ENCODE measurements at regions not wholly inside any gene's neighbourhood (a gene's known extent, or its start where the extent isn't known, plus 50 kb on each side); places are given as distances from the start of the nearest gene placed in this dataset.

GRCh38 chr13:81683521-81683920 is 1342.6 kb upstream of the SPRY2 start:
- no peak for TF ChIP-seq CTCF (IDR thresholded peaks at IDR 0.05; ENCODE audit: low read depth, low read length)
- TF ChIP-seq POLR2A (IDR thresholded peaks at IDR 0.05; ENCODE audit: extremely low read depth, insufficient read length) = no peak
- no peak for TF ChIP-seq MAX (IDR thresholded peaks at IDR 0.05; ENCODE audit: low read depth, low read length)
